PC-9 (cell line): ENCODE measurements at regions not wholly inside any gene's neighbourhood (a gene's known extent, or its start where the extent isn't known, plus 50 kb on each side); places are given as distances from the start of the nearest gene placed in this dataset.

Experiments
- EZH2 ChIP-seq: fragments of 200-600 bp; sonication (generic); IDR thresholded peaks from 2 replicates; pipeline ENCODE4 v1.8.0; 2017; ENCODE audit warnings: antibody characterized with exemption, low read depth
- TF ChIP-seq, protein P1 (sequence below): fragments of 200-600 bp; sonication (generic); conservative IDR thresholded peaks from 2 replicates; pipeline ENCODE4 v1.6.1; 2017; ENCODE audit warnings: mixed run types, antibody characterized with exemption, mild to moderate bottlenecking, moderate library complexity

DNA sequence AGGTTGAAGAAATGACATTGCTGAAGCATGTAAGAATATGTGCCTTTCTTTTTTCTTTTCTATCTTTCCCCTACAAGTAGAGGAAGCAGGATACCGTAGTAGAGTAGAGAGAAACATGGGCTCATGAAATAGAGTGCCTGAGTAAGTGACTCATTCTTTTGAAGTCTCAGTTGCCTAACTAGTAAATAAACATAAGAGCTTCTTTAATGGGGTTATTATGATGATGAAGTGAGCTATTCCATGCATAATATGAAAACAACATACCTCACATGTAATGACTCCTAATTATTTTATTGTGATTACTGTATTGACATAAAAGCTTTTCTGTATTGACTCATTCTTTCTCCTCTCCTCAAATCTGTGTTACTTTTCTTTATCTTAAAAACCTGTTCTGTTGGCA, 1538.2 kb downstream of the TECRL start:
- TF ChIP-seq, protein P1, sequence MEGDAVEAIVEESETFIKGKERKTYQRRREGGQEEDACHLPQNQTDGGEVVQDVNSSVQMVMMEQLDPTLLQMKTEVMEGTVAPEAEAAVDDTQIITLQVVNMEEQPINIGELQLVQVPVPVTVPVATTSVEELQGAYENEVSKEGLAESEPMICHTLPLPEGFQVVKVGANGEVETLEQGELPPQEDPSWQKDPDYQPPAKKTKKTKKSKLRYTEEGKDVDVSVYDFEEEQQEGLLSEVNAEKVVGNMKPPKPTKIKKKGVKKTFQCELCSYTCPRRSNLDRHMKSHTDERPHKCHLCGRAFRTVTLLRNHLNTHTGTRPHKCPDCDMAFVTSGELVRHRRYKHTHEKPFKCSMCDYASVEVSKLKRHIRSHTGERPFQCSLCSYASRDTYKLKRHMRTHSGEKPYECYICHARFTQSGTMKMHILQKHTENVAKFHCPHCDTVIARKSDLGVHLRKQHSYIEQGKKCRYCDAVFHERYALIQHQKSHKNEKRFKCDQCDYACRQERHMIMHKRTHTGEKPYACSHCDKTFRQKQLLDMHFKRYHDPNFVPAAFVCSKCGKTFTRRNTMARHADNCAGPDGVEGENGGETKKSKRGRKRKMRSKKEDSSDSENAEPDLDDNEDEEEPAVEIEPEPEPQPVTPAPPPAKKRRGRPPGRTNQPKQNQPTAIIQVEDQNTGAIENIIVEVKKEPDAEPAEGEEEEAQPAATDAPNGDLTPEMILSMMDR = no peak
- TF ChIP-seq EZH2 = no peak
